Uterus (tissue), 2 donors: ENCODE measurements at regions not wholly inside any gene's neighbourhood (a gene's known extent, or its start where the extent isn't known, plus 50 kb on each side); places are given as distances from the start of the nearest gene placed in this dataset.

Experiments
- POLR2A ChIP-seq, 2 donors: fragments of 450-650 bp; IDR thresholded peaks; one replicate each; pipeline ENCODE4 v1.6.1; 2016; ENCODE audit warnings: antibody characterized with exemption in 2 of 2, mild to moderate bottlenecking in 1 of 2, moderate library complexity in 1 of 2
- TF ChIP-seq, protein P1 (sequence below), 4 experiments: fragments of 200-600 bp in 2 of 4; fragments of 450-650 bp in 2 of 4; sonication (generic) in 2 of 4; IDR thresholded peaks; one replicate each; pipeline ENCODE4 v1.5.1; 2016 to 2019; ENCODE audit warnings: antibody characterized with exemption in 4 of 4, mild to moderate bottlenecking in 2 of 4, moderate library complexity in 1 of 4

DNA sequence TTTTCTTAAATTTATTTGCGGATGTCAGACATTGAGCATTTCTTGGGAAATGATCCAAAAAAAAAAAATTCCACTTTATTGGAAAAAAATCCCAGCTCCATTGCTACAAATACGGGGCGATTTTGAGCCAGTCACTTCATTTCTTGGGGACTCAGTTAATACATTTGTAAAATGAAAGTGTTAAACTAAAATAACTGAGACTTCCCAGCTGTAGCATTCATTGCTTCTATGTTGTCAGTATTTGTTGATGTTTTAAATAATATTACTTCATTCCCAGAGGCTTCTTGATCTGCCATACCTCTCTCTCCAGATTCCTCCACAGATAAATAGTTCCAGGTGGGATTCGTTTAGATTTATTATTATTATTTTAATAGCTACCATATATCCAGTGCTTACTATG lies 77.1 kb upstream of the HS3ST3A1 start:
- TF ChIP-seq, protein P1, sequence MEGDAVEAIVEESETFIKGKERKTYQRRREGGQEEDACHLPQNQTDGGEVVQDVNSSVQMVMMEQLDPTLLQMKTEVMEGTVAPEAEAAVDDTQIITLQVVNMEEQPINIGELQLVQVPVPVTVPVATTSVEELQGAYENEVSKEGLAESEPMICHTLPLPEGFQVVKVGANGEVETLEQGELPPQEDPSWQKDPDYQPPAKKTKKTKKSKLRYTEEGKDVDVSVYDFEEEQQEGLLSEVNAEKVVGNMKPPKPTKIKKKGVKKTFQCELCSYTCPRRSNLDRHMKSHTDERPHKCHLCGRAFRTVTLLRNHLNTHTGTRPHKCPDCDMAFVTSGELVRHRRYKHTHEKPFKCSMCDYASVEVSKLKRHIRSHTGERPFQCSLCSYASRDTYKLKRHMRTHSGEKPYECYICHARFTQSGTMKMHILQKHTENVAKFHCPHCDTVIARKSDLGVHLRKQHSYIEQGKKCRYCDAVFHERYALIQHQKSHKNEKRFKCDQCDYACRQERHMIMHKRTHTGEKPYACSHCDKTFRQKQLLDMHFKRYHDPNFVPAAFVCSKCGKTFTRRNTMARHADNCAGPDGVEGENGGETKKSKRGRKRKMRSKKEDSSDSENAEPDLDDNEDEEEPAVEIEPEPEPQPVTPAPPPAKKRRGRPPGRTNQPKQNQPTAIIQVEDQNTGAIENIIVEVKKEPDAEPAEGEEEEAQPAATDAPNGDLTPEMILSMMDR (IDR thresholded peaks at IDR 0.05): no peak
- no peak for TF ChIP-seq POLR2A (IDR thresholded peaks at IDR 0.05)
